ENCODE measurements at regions not wholly inside any gene's neighbourhood (a gene's known extent, or its start where the extent isn't known, plus 50 kb on each side); places are given as distances from the start of the nearest gene placed in this dataset.

- FAIRE-seq (no peak), DNase-seq (ENCODE audit: insufficient read length, low spot score) (no peak)
These were observed 191.2 kb downstream of the METTL4 start for GRCh38 chr18:2380101-2380500.

DNA sequence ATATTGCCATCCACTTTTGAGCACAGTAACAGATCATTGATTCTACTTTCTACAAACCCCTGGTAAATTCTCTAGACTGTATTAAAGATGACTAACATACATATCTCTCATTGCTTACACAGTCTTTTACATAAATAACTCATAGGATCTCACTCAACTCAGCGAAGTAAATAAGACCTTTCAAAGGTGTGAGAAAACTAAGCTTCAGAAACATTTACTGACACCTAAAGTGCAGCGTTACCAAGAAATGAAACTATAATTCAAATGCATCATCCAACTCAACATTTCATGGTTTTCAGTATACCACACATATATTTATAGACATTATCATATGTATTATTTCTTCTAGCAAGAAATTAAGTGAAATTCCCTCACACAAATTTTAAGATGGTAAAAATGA lies 189.8 kb downstream of the METTL4 start:
- no peak for DNase-seq (ENCODE audit: insufficient read length, low spot score)
- no peak for FAIRE-seq

DNA sequence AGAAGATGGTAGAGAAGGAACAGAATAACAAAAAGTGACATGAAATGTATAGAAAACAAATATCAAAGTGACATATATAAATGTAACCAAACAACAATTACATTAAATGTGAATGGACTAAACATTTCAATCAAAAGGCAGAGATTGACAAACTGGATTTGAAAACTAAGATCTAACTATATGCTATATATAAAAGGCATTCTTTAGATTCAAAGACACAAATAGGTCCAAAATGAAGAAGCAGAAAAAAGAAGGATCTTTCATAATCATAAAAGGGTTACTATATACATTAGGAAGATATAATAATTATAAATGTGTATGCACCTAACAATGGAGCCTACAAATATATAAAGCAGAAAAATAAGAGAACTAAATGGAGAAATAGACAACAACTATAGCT lies 183.7 kb downstream of the METTL4 start:
- DNase-seq (ENCODE audit: insufficient read length, low spot score) (no peak), FAIRE-seq (no peak)

DNA sequence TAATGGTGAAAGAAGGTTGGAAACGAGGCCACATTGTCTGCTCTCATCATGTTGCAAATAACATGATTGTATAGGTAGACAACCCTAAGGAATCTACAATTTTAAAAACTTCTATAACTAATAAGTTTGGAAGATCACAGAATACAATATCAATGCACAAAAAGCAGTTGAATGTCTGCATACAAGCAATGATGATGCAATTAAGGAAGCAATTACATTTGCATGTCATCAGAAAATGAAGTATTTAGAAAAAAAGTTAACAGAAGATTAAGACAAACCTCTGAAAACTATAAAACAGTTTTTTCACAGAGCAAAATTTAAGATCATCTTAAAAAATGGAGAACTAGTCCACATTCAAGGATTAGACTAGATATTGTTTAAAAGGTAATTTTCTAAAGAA lies 181.1 kb downstream of the METTL4 start:
- DNase-seq (ENCODE audit: insufficient read length, low spot score) (no peak), FAIRE-seq (no peak)

- DNase-seq (ENCODE audit: insufficient read length, low spot score) (no peak), FAIRE-seq (no peak)
These were observed 179.8 kb downstream of the METTL4 start for GRCh38 chr18:2391470-2391869.

DNA sequence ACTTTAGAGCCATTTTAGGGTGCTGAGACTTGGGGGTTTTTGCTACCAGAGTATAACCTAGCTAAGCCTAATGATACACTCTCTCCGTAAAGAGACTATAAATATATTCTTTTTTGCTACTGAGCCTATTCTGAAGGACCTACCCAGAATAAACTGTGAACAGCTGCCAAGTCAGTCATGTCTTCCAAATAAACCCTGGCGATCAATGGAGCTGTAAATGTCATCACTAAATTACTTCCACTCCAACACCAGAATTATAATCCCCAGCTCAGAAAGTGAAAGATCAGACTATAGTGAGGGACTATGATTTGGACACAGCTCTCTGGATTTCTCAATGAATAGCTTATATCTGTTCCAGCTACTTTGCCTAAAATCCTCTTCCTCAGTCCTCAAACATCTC lies 178.9 kb downstream of the METTL4 start:
- FAIRE-seq (no peak), DNase-seq (ENCODE audit: insufficient read length, low spot score) (no peak)

GRCh38 chr18:2394684-2395083 lies 176.6 kb downstream of the METTL4 start:
- DNase-seq (ENCODE audit: insufficient read length, low spot score) (no peak), FAIRE-seq (no peak)

DNA sequence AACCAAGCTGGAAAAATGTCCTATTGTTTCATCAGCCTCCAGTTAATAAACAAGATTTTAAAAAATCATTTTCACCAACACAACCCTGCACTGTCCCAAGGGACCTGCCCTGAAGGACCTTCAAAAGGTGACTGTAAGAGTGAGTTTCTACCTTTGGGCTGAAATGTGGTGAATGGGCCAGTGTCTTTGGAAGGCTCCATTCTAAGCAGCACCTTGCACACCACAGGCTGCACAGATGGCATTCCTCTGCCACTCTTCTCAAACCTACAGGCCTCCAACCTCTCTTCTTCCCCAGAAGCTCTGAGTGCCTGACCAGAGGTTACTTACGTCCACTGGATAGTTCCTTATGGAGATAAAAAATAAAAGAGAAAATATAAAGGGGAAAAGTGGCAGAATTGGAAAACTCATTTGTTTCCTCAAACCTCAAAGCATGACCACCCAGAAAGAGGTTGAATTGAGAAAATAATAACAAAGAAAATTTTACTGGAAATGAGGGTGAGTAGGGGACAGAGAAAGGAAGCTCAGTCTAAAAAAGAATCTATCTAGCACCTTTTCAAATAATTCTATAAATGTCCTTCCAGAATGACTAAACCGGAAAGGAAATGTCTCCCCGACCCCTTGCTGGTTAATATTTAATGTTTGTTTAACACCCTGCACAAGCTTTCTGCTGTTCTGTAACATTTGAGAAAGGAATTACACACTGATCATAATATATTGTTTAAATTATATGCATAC lies 175.7 kb downstream of the METTL4 start:
- no peak for DNase-seq (ENCODE audit: insufficient read length, low spot score)
- no peak for FAIRE-seq

- FAIRE-seq, result no peak
- DNase-seq (ENCODE audit: insufficient read length, low spot score), result no peak
These were observed 175.2 kb downstream of the METTL4 start for GRCh38 chr18:2396162-2396505.

GRCh38 chr18:2400701-2401196 lies 170.6 kb downstream of the METTL4 start:
- DNase-seq (ENCODE audit: insufficient read length, low spot score) (no peak), FAIRE-seq (no peak)

DNA sequence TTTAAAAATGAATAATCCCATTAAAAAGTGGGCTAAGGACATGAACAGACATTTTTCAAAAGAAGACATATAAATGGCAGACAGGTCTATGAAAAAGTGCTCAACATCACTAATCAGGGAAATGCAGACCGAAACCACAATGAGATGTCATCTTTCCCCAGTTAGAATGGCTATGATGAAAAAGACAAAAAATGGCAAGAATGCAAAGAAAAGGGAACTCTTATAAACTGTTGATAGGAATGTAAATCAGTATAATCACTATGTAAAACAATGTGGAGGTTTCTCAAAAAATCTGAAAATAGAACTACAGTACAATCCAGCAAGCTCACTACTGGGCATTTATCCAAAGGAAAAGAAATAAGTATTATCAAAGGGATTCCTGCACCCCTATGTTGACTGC lies 169.2 kb downstream of the METTL4 start:
- DNase-seq (ENCODE audit: insufficient read length, low spot score), result no peak
- no peak for FAIRE-seq

GRCh38 chr18:2406544-2406943 lies 164.8 kb downstream of the METTL4 start:
- FAIRE-seq, result no peak
- no peak for DNase-seq (ENCODE audit: insufficient read length, low spot score)

- DNase-seq (ENCODE audit: insufficient read length, low spot score), result no peak
- FAIRE-seq, result no peak
These were observed 163.3 kb downstream of the METTL4 start for GRCh38 chr18:2407961-2408360.

DNA sequence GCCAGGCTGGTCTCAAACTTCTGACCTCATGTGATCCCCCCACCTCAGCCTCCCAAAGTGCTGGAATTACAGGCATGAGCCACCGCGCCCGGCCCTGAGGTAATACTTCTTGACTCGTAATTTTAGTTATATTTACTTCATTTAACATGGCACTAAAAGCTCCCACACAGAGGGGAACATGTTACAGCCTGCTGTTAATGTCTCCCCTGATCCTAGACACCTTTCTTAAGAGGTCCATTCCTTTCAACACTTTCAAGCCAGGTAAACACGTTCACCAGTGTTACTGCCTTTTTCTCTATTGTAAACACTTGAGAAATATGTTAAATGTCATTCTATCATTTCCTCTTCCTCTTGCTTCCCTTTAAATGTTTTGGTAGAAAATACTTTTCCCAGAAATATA lies 161.4 kb downstream of the METTL4 start:
- DNase-seq (ENCODE audit: insufficient read length, low spot score) (no peak), FAIRE-seq (no peak)

DNA sequence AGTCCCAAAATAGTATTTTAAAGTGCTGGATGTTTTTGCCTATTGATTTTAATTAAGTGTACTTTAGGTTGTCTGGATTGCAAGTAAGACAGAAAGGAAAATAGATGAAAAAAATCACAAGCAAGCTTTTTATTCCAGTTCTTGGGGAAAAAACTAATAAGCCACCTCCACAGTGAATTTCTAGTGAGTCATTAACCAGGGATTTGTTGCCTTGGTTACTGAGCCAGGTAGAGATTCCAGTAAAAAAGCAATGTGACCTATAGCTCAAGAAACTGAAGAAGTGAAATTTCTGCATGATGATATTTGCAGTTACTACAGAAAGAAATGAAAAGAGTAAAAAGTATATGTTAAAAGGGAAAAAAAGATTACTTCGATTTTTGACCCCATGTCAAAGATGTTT lies 160.6 kb downstream of the METTL4 start:
- no peak for FAIRE-seq

DNA sequence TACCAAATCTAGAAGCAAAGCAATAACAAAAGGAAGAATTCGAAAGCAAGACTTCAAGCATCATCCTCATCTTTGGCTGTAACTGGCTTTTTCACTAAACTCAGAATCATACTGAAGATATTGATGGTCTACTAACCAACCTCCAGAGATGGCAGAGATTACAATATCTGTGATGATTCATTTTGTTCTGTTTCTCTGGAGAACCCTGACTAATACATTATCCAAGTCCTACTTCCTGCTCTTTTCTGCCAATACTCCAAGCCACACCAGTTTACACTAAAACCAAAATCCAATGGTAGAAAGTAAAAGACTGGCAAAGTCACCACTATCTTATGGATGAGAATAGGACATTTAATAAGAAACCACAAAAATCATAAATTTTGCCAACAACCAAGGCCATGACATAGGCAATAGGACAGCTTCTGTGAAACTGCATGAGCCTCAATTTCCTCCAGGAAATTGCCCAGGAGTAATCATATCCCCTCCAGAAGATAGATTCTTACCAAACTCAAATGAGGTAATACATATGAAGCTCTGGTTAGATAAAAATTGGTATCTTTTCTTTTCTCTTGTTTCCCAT lies 159.8 kb downstream of the METTL4 start:
- peak; percentile 5 for DNase-seq (ENCODE audit: insufficient read length, low spot score)
- FAIRE-seq, result no peak

More for the DNA sequence above, 160.6 kb downstream of the METTL4 start:
- DNase-seq (ENCODE audit: insufficient read length, low spot score), result no peak

DNA sequence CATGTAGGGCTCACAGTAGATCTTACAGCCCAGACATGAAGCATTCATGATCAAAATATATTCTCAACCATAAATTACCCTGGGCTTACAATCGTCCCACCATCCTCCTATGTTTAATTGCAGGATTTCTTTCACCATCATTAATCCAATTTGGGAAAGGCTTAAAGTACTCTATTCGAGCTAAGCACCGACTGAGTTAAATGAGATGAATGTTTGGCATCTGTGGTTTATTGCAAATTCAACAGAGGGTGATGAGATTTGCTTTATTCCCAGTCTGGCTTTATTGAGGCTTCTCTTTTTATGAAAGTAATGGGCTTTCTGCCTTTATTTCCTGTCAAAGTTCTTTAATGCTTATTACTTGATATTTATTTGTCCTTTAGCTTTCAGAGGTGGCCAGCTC lies 159.0 kb downstream of the METTL4 start:
- DNase-seq (ENCODE audit: insufficient read length, low spot score) (no peak), FAIRE-seq (no peak)

DNA sequence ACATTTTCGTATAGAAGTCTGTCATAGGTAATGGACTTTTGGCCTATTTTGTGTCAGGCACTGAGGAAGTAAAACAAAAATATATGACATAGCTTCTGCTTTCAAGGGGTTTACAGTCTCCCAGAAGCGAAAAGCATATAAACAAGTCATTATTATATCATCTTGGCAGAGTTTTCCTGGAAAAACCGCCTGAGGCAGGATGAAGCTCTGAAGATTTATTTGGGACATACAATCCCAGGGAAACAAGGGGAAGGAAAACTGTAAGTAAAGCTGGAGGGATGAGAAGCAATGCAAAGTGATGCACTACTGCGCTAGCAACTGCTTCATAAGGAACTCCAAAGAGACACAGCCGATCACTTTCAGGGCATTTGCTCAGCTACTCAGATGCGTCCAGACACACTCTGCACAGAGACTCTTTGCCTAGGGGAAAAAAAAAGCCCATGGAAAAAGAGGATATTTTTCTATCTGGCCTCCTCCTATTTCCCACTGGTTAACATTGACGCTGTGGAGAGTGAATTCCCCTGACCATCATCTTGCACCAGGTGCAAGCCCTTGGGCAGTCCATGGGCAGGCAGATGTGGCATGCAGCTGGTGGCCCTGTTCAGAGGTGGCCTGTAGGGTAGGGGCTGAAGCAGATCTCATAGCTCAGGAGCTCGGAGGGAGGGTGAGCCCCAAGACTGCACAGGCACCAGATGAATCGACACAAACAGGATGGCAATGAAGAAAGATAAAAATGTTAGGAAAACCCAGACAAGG lies 158.1 kb downstream of the METTL4 start:
- FAIRE-seq, result no peak

GRCh38 chr18:2414235-2414634 lies 157.1 kb downstream of the METTL4 start:
- DNase-seq (ENCODE audit: insufficient read length, low spot score) (no peak), FAIRE-seq (no peak)

More for the DNA sequence above, 158.1 kb downstream of the METTL4 start:
- DNase-seq (ENCODE audit: insufficient read length, low spot score), result no peak

DNA sequence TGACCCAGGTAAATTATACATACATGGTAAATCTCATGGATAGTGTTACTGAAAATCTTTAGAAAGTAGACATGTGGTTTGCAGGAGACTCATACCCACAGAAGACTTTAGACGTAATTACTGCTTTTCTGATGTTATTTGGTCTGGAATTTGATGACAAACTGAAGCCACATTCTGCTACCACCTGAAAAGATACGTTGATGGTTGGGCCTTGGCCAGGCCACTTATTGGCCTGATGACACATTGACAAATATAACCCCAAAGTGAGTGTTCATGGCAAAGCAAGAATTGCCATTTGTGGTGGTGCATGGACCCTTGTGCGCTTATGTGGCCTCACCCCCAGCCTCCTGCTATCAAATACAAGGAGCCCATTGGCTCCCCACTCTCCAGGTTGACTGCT lies 155.6 kb downstream of the METTL4 start:
- FAIRE-seq (no peak), DNase-seq (ENCODE audit: insufficient read length, low spot score) (no peak)

GRCh38 chr18:2417861-2418610 lies 153.3 kb downstream of the METTL4 start:
- DNase-seq (ENCODE audit: insufficient read length, low spot score) (no peak), FAIRE-seq (no peak)
